ENCODE measurements at regions not wholly inside any gene's neighbourhood (a gene's known extent, or its start where the extent isn't known, plus 50 kb on each side); places are given as distances from the start of the nearest gene placed in this dataset.

- WGBS, 2 experiments (ENCODE audit: extremely low coverage in 1 of 2, insufficient coverage in 1 of 2, insufficient read length in 1 of 2, insufficient replicate concordance in 2 of 2, low coverage in 1 of 2, low lambda C conversion rate in 2 of 2, missing lambda C conversion rate in 1 of 2) = 90% methylated on average over 1 of the region's 1 CpG; no CpG with 5 or more reads in 1 of the 2 experiments
- Histone ChIP-seq H3K27me3 (replicated peaks in 1 of 4; ENCODE audit: control insufficient read depth in 3 of 4, extremely low read depth in 1 of 4, insufficient read depth in 3 of 4, low read length in 3 of 4) (peaks cover 0 to 2% (median 0%) of the 10 kb centered on the region in 4 experiments; a peak in 1 of 7 replicates), H3K27ac (ENCODE audit: low read depth, low read length) (no peak overlapping the region), H3K4ac (replicated peaks; ENCODE audit: insufficient read length, low read depth, low read length) (no peak overlapping the region), H3K79me1 (ENCODE audit: low read depth, low read length) (no peaks in the 10 kb centered on the region), H3K4me2 (ENCODE audit: insufficient read depth in 1 of 2, low read depth in 2 of 2, low read length in 2 of 2) (no peak overlapping the region), H3K14ac (ENCODE audit: insufficient read length) (no peak overlapping the region), H3K9me3 (ENCODE audit: insufficient read depth in 2 of 2, low read depth in 1 of 2, low read length in 1 of 2) (no peaks in the 10 kb centered on the region), H3K23ac (ENCODE audit: insufficient read length) (no peak overlapping the region), H3K23me2 (ENCODE audit: low read depth, low read length) (no peaks in the 10 kb centered on the region), H2AFZ (ENCODE audit: low read length) (no peak overlapping the region), H3K36me3 (ENCODE audit: control insufficient read depth in 2 of 4, insufficient read depth in 4 of 4, low read length in 3 of 4) (no peaks in the 10 kb centered on the region), H2BK15ac (ENCODE audit: low read length) (no peak overlapping the region), H3K56ac (replicated peaks; ENCODE audit: insufficient read length, low read depth, low read length) (no peak overlapping the region), H3K4me3 (ENCODE audit: extremely low read depth in 1 of 4, insufficient read depth in 2 of 4, low read depth in 3 of 4, low read length in 4 of 4) (no peak overlapping the region), H3K79me2 (ENCODE audit: control insufficient read depth in 1 of 2, insufficient read depth in 2 of 2, low read length in 2 of 2) (no peaks in the 10 kb centered on the region), H4K5ac (ENCODE audit: insufficient read length, low read depth, low read length) (no peak overlapping the region), H2BK20ac (ENCODE audit: low read length) (no peak overlapping the region), H2AK5ac (ENCODE audit: low read depth, low read length) (no peak overlapping the region), H4K8ac (ENCODE audit: extremely low read depth, insufficient read depth, low read length) (no peak overlapping the region), H3K4me1 (replicated peaks in 1 of 4; ENCODE audit: control insufficient read depth in 3 of 4, insufficient read depth in 4 of 4, low read length in 3 of 4) (no peaks in the 10 kb centered on the region), H4K91ac (replicated peaks; ENCODE audit: insufficient read length, low read length) (no peak overlapping the region), H2BK5ac (ENCODE audit: low read depth, low read length) (no peak overlapping the region), H2BK12ac (ENCODE audit: low read depth, low read length) (no peak overlapping the region), H4K20me1 (replicated peaks in 1 of 2; ENCODE audit: control insufficient read depth in 1 of 2, insufficient read depth in 2 of 2, low read length in 2 of 2) (no peaks in the 10 kb centered on the region), H2BK120ac (replicated peaks; ENCODE audit: low read depth, low read length) (no peak overlapping the region), H3K18ac (ENCODE audit: extremely low read depth, low read length) (no peak overlapping the region), H3K9ac (replicated peaks in 1 of 4; ENCODE audit: extremely low read depth in 1 of 4, low read depth in 3 of 4, low read length in 3 of 4) (no peak overlapping the region)
- TF ChIP-seq SP2 (IDR thresholded peaks at IDR 0.05; ENCODE audit: low read length) (no peak), HDAC6 (IDR thresholded peaks at IDR 0.05; ENCODE audit: low read depth, low read length) (no peak), TAF7 (optimal IDR thresholded peaks at IDR 0.05; ENCODE audit: borderline replicate concordance, low read depth, low read length) (no peak), CHD1 (IDR thresholded peaks at IDR 0.05; ENCODE audit: low read depth, low read length) (no peak), NANOG (IDR thresholded peaks at IDR 0.05; ENCODE audit: insufficient read depth, low read depth, low read length, poor library complexity, severe bottlenecking) (no peak), EZH2 (IDR thresholded peaks at IDR 0.05; ENCODE audit: low read depth, low read length, severe bottlenecking) (no peak), HDAC2 (IDR thresholded peaks at IDR 0.05; ENCODE audit: borderline replicate concordance in 1 of 2, low read depth in 2 of 2, low read length in 2 of 2) (no peak), CREB1 (IDR thresholded peaks at IDR 0.05) (no peak), SIRT6 (IDR thresholded peaks at IDR 0.05; ENCODE audit: low read length) (no peak), GTF2F1 (IDR thresholded peaks at IDR 0.05; ENCODE audit: borderline replicate concordance, low read depth, low read length) (no peak), KDM1A (IDR thresholded peaks at IDR 0.05; ENCODE audit: borderline replicate concordance, low read length) (no peak), BCL11A (IDR thresholded peaks at IDR 0.05; ENCODE audit: low read depth in 2 of 2, low read length in 2 of 2) (no peak), SP1 (IDR thresholded peaks at IDR 0.05; ENCODE audit: low read depth, low read length) (no peak), EGR1 (IDR thresholded peaks at IDR 0.05; ENCODE audit: borderline replicate concordance, low read depth, low read length) (no peak), ZNF274 (IDR thresholded peaks at IDR 0.05; ENCODE audit: borderline replicate concordance, extremely low read depth, low read length) (no peak)
- FAIRE-seq (no peak), DNase-seq (ENCODE audit: low read depth in 1 of 2, low spot score in 2 of 2) (no peak)
- ChIA-PET CTCF (ENCODE audit: partially characterized antibody) (interaction anchor here (0.5 to 1.5 kb wide), 3 partner anchors 10 to 209 kb away, joined by 3 to 5 read pairs (median 3); no protein-coding TSS in a partner anchor), POLR2A (ENCODE audit: partially characterized antibody) (no interaction called here)
Observed at GRCh38 chr3:177529071-177529550, 331.8 kb upstream of the TBL1XR1 start.
